SU-DHL-6 (cell line): ENCODE measurements at regions not wholly inside any gene's neighbourhood (a gene's known extent, or its start where the extent isn't known, plus 50 kb on each side); places are given as distances from the start of the nearest gene placed in this dataset.

Source experiments
- H2AFZ ChIP-seq: fragments of 200-600 bp; sonication (generic); 2 replicates; pipeline ENCODE4 v1.6.1; 2014; ENCODE audit warnings: low read depth, mild to moderate bottlenecking, moderate library complexity, mixed read lengths, antibody characterized with exemption, low read length; ENCODE audit not compliant: severe bottlenecking
- H3F3A ChIP-seq: fragments of 200-600 bp; shearing (Covaris generic); 2 replicates; pipeline ENCODE4 v1.6.0; 2016; ENCODE audit warnings: antibody characterized with exemption, mild to moderate bottlenecking; ENCODE audit not compliant: insufficient read depth
- H3K27ac ChIP-seq: fragments of 200-600 bp; sonication (generic); 2 replicates; pipeline ENCODE4 v1.5.1; 2016; ENCODE audit warnings: low read depth, mild to moderate bottlenecking, low read length, moderate library complexity, mixed read lengths
- H3K27me3 ChIP-seq: fragments of 200-600 bp; sonication (generic), shearing (Covaris generic); 2 replicates; pipeline ENCODE4 v1.6.0; 2014; ENCODE audit warnings: mild to moderate bottlenecking, low read length
- H3K36me3 ChIP-seq: fragments of 200-600 bp; sonication (generic); 2 replicates; pipeline ENCODE4 v1.6.1; 2014; ENCODE audit warnings: mild to moderate bottlenecking, low read length, mixed read lengths
- H3K4me2 ChIP-seq: fragments of 300-600, 200-600 bp; shearing (Covaris generic), sonication (generic); 2 replicates; pipeline ENCODE4 v1.6.0; 2014; ENCODE audit warnings: low read length, low read depth, mild to moderate bottlenecking; ENCODE audit not compliant: poor library complexity, severe bottlenecking
- H3K4me3 ChIP-seq: fragments of 200-600 bp; sonication (generic); 2 replicates; pipeline ENCODE4 v1.5.1; 2014; ENCODE audit warnings: antibody characterized with exemption, low read length, mild to moderate bottlenecking, mixed read lengths; ENCODE audit not compliant: insufficient read depth, poor library complexity, severe bottlenecking
- H3K79me2 ChIP-seq: fragments of 200-600 bp; sonication (generic); 2 replicates; pipeline ENCODE4 v1.6.1; 2014; ENCODE audit warnings: mild to moderate bottlenecking, low read length, moderate library complexity; ENCODE audit not compliant: insufficient read depth
- H3K9ac ChIP-seq: fragments of 200-600 bp; sonication (generic); 2 replicates; pipeline ENCODE4 v1.7.0; 2014; ENCODE audit warnings: mild to moderate bottlenecking, low read length
- H3K9me2 ChIP-seq: fragments of 200-600 bp; sonication (generic); replicated peaks from 2 replicates; pipeline ENCODE4 v1.6.1; 2014; ENCODE audit warnings: low read length; ENCODE audit not compliant: insufficient read depth
- H3K9me3 ChIP-seq: fragments of 200-600 bp; sonication (generic); 2 replicates; pipeline ENCODE4 v1.6.1; 2014; ENCODE audit warnings: low read length, mixed read lengths; ENCODE audit not compliant: insufficient read depth
- H4K20me1 ChIP-seq: fragments of 200-600 bp; sonication (generic); 2 replicates; pipeline ENCODE4 v1.6.1; 2014; ENCODE audit warnings: low read depth, mild to moderate bottlenecking, antibody characterized with exemption, low read length, moderate library complexity, mixed read lengths
- CTCF ChIP-seq: fragments of 200-600 bp; sonication (generic); IDR thresholded peaks from one replicate; pipeline ENCODE4 v1.5.1; 2017; ENCODE audit warnings: antibody characterized with exemption, mild to moderate bottlenecking, low read length, moderate library complexity; ENCODE audit not compliant: insufficient read depth, poor library complexity, severe bottlenecking
- EZH2phosphoT487 ChIP-seq: fragments of 200-600 bp; sonication (generic), shearing (Covaris generic); conservative IDR thresholded peaks from 2 replicates; pipeline ENCODE4 v1.6.1; 2018; ENCODE audit warnings: mild to moderate bottlenecking, antibody characterized with exemption, low read length, moderate library complexity, mixed read lengths

- Histone ChIP-seq H4K20me1 (no peaks in the 10 kb centered on the region), H3K27me3 (no peaks in the 10 kb centered on the region), H3K9me2 (no peaks in the 10 kb centered on the region), H3K4me3 (no peak overlapping the region), H2AFZ (no peak overlapping the region), H3K4me2 (no peak overlapping the region), H3K9me3 (no peaks in the 10 kb centered on the region), H3F3A (no peaks in the 10 kb centered on the region), H3K27ac (no peak overlapping the region), H3K36me3 (no peaks in the 10 kb centered on the region), H3K9ac (no peak overlapping the region), H3K79me2 (no peaks in the 10 kb centered on the region)
- TF ChIP-seq CTCF (no peak), EZH2phosphoT487 (no peak)
Observed at GRCh38 chr4:13893211-13893610, 265.7 kb upstream of the BOD1L1 start.

DNA sequence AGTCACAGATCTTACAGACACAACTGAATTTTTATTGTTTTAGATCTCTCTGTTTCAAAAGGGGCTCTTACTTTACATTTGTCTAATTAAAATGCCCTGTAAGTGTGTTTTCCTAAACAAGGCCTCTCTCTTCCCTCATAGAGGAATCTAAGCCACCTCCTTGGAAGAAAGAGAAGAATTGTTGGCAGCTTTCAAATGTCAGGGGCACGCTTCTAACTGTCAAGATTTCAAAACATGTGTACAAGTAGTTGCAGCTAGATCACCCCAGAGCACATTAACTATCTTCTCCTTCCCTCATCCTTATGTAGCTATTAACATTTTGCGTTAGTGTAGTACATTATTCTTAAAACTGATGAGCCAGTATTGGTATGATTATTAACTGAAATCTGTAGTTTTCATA lies 266.5 kb upstream of the BOD1L1 start:
- no peak overlapping the region for H3K27ac ChIP-seq
- no peak overlapping the region for H3K9ac ChIP-seq
- H3K27me3 ChIP-seq = no peaks in the 10 kb centered on the region
- no peak overlapping the region for H3K4me3 ChIP-seq
- no peak for TF ChIP-seq CTCF
- no peak for TF ChIP-seq EZH2phosphoT487
- H3K79me2 ChIP-seq = no peaks in the 10 kb centered on the region
- H3K9me2 ChIP-seq = no peaks in the 10 kb centered on the region
- no peaks in the 10 kb centered on the region for H3K36me3 ChIP-seq
- no peaks in the 10 kb centered on the region for H4K20me1 ChIP-seq
- H2AFZ ChIP-seq = no peak overlapping the region
- no peaks in the 10 kb centered on the region for H3F3A ChIP-seq
- H3K4me2 ChIP-seq = no peak overlapping the region
- H3K9me3 ChIP-seq = no peaks in the 10 kb centered on the region

DNA sequence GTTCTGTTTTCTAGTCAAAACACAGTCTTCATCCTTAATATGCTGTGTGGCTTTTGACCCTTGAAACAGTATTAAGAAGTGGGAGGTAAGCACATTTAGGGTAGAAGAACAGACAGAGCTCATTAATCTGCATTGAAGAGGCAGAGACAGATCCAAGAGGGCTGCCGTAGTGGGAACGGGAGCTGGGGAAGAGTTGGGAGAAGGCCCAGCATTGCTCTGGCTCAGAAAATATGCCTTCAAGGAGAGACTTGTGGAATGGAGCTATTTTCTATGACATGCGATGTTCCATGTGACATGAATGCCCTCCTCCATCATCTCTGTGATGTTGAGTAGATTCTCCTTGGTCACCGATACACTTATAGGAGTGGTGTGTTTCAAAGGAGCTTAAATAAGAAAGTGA lies 273.3 kb upstream of the BOD1L1 start:
- Histone ChIP-seq H3K36me3 (no peaks in the 10 kb centered on the region), H3K27me3 (no peaks in the 10 kb centered on the region), H3K4me3 (no peak overlapping the region), H3K9me2 (no peaks in the 10 kb centered on the region), H3K79me2 (no peaks in the 10 kb centered on the region), H2AFZ (no peak overlapping the region), H4K20me1 (no peaks in the 10 kb centered on the region), H3F3A (no peaks in the 10 kb centered on the region), H3K9me3 (no peaks in the 10 kb centered on the region), H3K27ac (no peak overlapping the region), H3K9ac (no peak overlapping the region), H3K4me2 (no peak overlapping the region)
- no peak for TF ChIP-seq CTCF
- TF ChIP-seq EZH2phosphoT487 = no peak

- H2AFZ ChIP-seq = no peak overlapping the region
- no peaks in the 10 kb centered on the region for H3K36me3 ChIP-seq
- no peak overlapping the region for H3K4me3 ChIP-seq
- H3K4me2 ChIP-seq = no peak overlapping the region
- H3K27me3 ChIP-seq = no peaks in the 10 kb centered on the region
- H3K9me2 ChIP-seq = no peaks in the 10 kb centered on the region
- no peaks in the 10 kb centered on the region for H4K20me1 ChIP-seq
- H3K27ac ChIP-seq = no peak overlapping the region
- H3F3A ChIP-seq = no peaks in the 10 kb centered on the region
- TF ChIP-seq EZH2phosphoT487 (no peak), CTCF (no peak)
- no peaks in the 10 kb centered on the region for H3K9me3 ChIP-seq
- H3K9ac ChIP-seq = no peak overlapping the region
- H3K79me2 ChIP-seq = no peaks in the 10 kb centered on the region
Observed at GRCh38 chr4:13902146-13902545, 274.6 kb upstream of the BOD1L1 start.
